HL-60 (cell line): ENCODE measurements at regions not wholly inside any gene's neighbourhood (a gene's known extent, or its start where the extent isn't known, plus 50 kb on each side); places are given as distances from the start of the nearest gene placed in this dataset.

Experiments used
- DNase-seq, 2 experiments: peaks; one replicate each; pipeline ENCODE4 v3.0.0-alpha.2; 2010 to 2020; ENCODE audit warnings: low read depth in 1 of 2, low spot score in 1 of 2
- H3K27ac ChIP-seq: fragments of 250-450 bp; sonication (Bioruptor Pico); replicated peaks from 2 replicates; pipeline ENCODE4 v1.5.1; 2020; ENCODE audit warnings: mild to moderate bottlenecking, moderate library complexity
- H3K27me3 ChIP-seq: fragments of 250-450 bp; sonication (Bioruptor Pico); 2 replicates; pipeline ENCODE4 v1.5.1; 2021; ENCODE audit warnings: mild to moderate bottlenecking, moderate library complexity; ENCODE audit not compliant: insufficient read depth, poor library complexity, severe bottlenecking
- H3K4me3 ChIP-seq: replicated peaks from 2 replicates; pipeline ENCODE4 v1.5.1; 2011; ENCODE audit warnings: mild to moderate bottlenecking, control low read depth, low read length; ENCODE audit not compliant: insufficient read depth
- GABPA ChIP-seq: IDR thresholded peaks from 2 replicates; pipeline ENCODE4 v1.6.1; 2012; ENCODE audit warnings: low read depth
- POLR2AphosphoS5 ChIP-seq: IDR thresholded peaks from 2 replicates; pipeline ENCODE4 v1.6.1; 2012; ENCODE audit warnings: low read depth
- SPI1 ChIP-seq: IDR thresholded peaks from 2 replicates; pipeline ENCODE4 v1.6.1; 2012; ENCODE audit warnings: low read depth, mild to moderate bottlenecking, borderline replicate concordance
- TF ChIP-seq, protein P1 (sequence below): IDR thresholded peaks from 2 replicates; pipeline ENCODE4 v1.6.1; 2012; ENCODE audit warnings: low read depth; ENCODE audit not compliant: insufficient replicate concordance
- TF ChIP-seq, protein P2 (sequence below): IDR thresholded peaks from one replicate; pipeline ENCODE4 v1.5.1; 2011; ENCODE audit warnings: low read length, control low read depth, inconsistent platforms; ENCODE audit not compliant: insufficient read depth

DNA sequence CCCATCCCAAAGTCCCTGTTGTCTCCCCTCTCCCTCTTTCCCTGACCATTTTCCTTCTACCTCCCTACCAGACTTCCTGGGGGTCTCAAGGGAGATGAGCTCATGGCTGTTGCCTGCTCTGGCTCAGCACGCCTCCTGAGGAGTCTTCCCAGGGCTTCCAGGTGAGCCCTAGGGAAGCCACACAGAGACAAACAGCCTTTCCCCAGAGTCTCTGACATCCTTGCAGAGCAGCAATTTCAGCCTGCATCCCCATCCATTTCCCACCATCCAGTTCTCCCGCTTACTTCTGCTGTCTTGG is 189.2 kb upstream of the LINGO1 start:
- no peak for DNase-seq
- H3K27ac ChIP-seq = no peak overlapping the region
- peaks cover 31% of the 10 kb centered on the region for H3K27me3 ChIP-seq
- no peak overlapping the region for H3K4me3 ChIP-seq
- TF ChIP-seq GABPA = no peak

DNA sequence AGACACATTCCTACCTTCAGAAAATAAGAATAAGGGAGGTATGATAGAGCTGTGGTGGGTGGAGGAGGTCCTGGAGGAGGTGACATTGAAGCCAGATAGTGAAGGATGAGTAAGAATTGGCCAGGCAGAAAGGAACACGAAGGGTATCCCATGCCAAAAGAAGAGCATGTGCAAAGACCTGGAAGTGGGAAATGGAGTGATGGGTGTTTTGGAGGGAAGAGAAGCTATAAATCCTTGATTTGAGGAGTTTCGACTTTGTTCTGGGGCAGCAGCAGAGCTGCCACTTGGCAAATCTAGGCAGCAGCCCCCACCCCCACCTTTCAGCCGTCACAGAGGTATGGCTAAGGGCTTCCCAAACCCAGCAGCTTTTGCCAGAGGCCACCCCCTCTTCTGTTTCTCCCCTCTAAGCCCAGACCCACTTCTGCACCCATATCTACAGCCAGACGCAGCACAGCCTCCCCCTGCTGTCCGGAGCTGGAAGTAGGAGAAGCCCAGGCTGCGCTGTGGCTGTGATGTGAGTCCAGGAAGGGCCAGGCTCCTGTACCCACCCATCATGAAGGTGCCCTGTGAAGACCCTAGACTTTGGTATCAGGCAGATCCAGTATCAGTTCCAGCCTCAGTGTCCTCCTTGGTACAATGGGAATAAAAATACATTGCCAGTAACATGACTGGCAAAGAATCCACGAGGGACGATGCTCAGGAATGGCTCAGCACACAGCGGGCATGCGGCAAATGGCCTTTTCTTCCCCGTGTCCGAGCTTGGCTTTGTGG is 188.7 kb upstream of the LINGO1 start:
- DNase-seq = peak in 1 of 2 experiments; percentile 53

DNA sequence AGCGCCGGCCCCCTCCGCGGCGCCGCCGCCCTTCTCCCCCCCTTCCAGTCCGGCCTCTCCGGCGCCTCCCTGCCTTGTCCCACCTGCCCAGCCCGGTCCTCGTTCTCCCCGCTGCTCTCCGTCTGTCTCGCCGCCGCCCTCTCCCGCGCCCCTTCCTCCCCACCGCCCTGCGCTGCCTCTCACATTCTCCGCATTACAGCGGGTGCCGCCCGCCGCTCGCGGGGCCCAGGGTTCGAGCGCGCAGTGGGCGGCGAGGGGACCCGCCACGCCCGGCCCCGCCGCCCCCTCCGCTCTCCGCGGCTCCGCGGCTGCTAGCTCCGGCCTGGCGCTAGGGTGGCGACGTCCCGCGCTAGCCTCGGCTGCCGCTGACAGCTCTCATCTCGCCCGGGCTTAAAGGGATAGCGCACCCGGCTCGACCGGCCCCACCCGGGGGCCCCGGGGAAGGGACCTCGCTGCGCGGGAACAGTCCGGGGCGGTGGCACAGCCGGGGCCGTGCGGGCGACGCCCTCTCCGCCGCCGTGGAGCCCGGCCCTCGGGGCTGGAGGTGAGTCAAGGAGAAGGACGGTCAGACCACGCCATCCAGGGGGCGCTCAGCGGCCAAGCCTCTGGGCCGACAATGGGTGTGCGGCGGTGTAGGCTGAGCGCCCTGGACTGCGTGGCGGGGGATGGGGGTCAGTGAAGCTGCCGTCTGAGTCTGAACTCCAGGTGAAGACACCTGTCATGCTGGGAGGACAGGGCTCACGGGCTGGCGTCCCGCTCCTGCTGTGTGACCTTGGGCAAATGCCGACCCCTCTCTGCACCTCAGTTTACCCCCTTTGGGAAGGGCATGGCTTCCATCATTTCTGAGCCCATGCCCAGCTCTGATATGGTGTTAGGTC is 187.4 kb upstream of the LINGO1 start:
- TF ChIP-seq SPI1 = no peak
- TF ChIP-seq, protein P1, sequence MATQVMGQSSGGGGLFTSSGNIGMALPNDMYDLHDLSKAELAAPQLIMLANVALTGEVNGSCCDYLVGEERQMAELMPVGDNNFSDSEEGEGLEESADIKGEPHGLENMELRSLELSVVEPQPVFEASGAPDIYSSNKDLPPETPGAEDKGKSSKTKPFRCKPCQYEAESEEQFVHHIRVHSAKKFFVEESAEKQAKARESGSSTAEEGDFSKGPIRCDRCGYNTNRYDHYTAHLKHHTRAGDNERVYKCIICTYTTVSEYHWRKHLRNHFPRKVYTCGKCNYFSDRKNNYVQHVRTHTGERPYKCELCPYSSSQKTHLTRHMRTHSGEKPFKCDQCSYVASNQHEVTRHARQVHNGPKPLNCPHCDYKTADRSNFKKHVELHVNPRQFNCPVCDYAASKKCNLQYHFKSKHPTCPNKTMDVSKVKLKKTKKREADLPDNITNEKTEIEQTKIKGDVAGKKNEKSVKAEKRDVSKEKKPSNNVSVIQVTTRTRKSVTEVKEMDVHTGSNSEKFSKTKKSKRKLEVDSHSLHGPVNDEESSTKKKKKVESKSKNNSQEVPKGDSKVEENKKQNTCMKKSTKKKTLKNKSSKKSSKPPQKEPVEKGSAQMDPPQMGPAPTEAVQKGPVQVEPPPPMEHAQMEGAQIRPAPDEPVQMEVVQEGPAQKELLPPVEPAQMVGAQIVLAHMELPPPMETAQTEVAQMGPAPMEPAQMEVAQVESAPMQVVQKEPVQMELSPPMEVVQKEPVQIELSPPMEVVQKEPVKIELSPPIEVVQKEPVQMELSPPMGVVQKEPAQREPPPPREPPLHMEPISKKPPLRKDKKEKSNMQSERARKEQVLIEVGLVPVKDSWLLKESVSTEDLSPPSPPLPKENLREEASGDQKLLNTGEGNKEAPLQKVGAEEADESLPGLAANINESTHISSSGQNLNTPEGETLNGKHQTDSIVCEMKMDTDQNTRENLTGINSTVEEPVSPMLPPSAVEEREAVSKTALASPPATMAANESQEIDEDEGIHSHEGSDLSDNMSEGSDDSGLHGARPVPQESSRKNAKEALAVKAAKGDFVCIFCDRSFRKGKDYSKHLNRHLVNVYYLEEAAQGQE = no peak
- no peak for TF ChIP-seq GABPA
- no peak for TF ChIP-seq POLR2AphosphoS5
- TF ChIP-seq, protein P2, sequence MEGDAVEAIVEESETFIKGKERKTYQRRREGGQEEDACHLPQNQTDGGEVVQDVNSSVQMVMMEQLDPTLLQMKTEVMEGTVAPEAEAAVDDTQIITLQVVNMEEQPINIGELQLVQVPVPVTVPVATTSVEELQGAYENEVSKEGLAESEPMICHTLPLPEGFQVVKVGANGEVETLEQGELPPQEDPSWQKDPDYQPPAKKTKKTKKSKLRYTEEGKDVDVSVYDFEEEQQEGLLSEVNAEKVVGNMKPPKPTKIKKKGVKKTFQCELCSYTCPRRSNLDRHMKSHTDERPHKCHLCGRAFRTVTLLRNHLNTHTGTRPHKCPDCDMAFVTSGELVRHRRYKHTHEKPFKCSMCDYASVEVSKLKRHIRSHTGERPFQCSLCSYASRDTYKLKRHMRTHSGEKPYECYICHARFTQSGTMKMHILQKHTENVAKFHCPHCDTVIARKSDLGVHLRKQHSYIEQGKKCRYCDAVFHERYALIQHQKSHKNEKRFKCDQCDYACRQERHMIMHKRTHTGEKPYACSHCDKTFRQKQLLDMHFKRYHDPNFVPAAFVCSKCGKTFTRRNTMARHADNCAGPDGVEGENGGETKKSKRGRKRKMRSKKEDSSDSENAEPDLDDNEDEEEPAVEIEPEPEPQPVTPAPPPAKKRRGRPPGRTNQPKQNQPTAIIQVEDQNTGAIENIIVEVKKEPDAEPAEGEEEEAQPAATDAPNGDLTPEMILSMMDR = no peak
- DNase-seq = no peak
- Histone ChIP-seq H3K27me3 (peaks cover 34% of the 10 kb centered on the region), H3K4me3 (no peak overlapping the region), H3K27ac (no peak overlapping the region)

More for the DNA sequence above, 188.7 kb upstream of the LINGO1 start:
- TF ChIP-seq, protein P2 = peak; percentile 56
- TF ChIP-seq GABPA (no peak), POLR2AphosphoS5 (no peak), SPI1 (no peak)
- TF ChIP-seq, protein P1 = no peak
- H3K4me3 ChIP-seq = no peak overlapping the region
- peaks cover 34% of the 10 kb centered on the region for H3K27me3 ChIP-seq
- H3K27ac ChIP-seq = no peak overlapping the region
